SK-N-MC (cell line): ENCODE measurements at regions not wholly inside any gene's neighbourhood (a gene's known extent, or its start where the extent isn't known, plus 50 kb on each side); places are given as distances from the start of the nearest gene placed in this dataset.

ENCODE experiments used
- EZH2 ChIP-seq: fragments of 200-600 bp; sonication (generic); IDR thresholded peaks from one replicate; pipeline ENCODE4 v1.6.1; 2017; ENCODE audit warnings: antibody characterized with exemption
- POLR2AphosphoS5 ChIP-seq: IDR thresholded peaks from 2 replicates; pipeline ENCODE4 v1.6.1; 2012; ENCODE audit warnings: mild to moderate bottlenecking, low read depth, low read length, borderline replicate concordance

GRCh38 chr12:114820796-114821195, 136.8 kb upstream of the TBX3 start:
- TF ChIP-seq POLR2AphosphoS5, result no peak
- no peak for TF ChIP-seq EZH2
